HEK293T (cell line): ENCODE measurements at regions not wholly inside any gene's neighbourhood (a gene's known extent, or its start where the extent isn't known, plus 50 kb on each side); places are given as distances from the start of the nearest gene placed in this dataset.

ENCODE experiments used
- ARNT ChIP-seq: fragments of 450-650 bp; IDR thresholded peaks from 2 replicates; pipeline ENCODE4 v1.6.1; 2017; ENCODE audit warnings: mild to moderate bottlenecking
- BHLHE40 ChIP-seq: fragments of 450-650 bp; IDR thresholded peaks from 2 replicates; pipeline ENCODE4 v1.6.1; 2016; ENCODE audit warnings: mild to moderate bottlenecking, moderate library complexity, borderline replicate concordance
- CTBP1 ChIP-seq: fragments of 450-650 bp; IDR thresholded peaks from 2 replicates; pipeline ENCODE4 v1.6.1; 2016; ENCODE audit warnings: borderline replicate concordance
- ELF4 ChIP-seq: fragments of 450-650 bp; IDR thresholded peaks from 2 replicates; pipeline ENCODE4 v1.6.1; 2017; ENCODE audit warnings: antibody characterized with exemption
- FOXA1 ChIP-seq: fragments of 450-650 bp; IDR thresholded peaks from 2 replicates; pipeline ENCODE4 v1.6.1; 2016; ENCODE audit warnings: mild to moderate bottlenecking
- FOXK2 ChIP-seq: fragments of 450-650 bp; IDR thresholded peaks from 2 replicates; pipeline ENCODE4 v1.6.1; 2016; ENCODE audit warnings: mild to moderate bottlenecking
- FOXM1 ChIP-seq: fragments of 450-650 bp; IDR thresholded peaks from 2 replicates; pipeline ENCODE4 v1.6.1; 2017; ENCODE audit warnings: mild to moderate bottlenecking, borderline replicate concordance
- L3MBTL2 ChIP-seq: fragments of 450-650 bp; conservative IDR thresholded peaks from 2 replicates; pipeline ENCODE4 v1.6.1; 2016; ENCODE audit warnings: mild to moderate bottlenecking
- LEF1 ChIP-seq: fragments of 450-650 bp; IDR thresholded peaks from 2 replicates; pipeline ENCODE4 v1.6.1; 2017; ENCODE audit warnings: mild to moderate bottlenecking, borderline replicate concordance
- NFRKB ChIP-seq: fragments of 450-650 bp; IDR thresholded peaks from 2 replicates; pipeline ENCODE4 v1.6.1; 2016; ENCODE audit warnings: mild to moderate bottlenecking, moderate library complexity
- PKNOX1 ChIP-seq: fragments of 450-650 bp; IDR thresholded peaks from 2 replicates; pipeline ENCODE4 v1.6.1; 2016
- SUZ12 ChIP-seq: fragments of 450-650 bp; IDR thresholded peaks from 2 replicates; pipeline ENCODE4 v1.6.1; 2016; ENCODE audit warnings: mild to moderate bottlenecking
- TARDBP ChIP-seq: fragments of 450-650 bp; IDR thresholded peaks from 2 replicates; pipeline ENCODE4 v1.6.1; 2016
- ZNF384 ChIP-seq: fragments of 450-650 bp; IDR thresholded peaks from 2 replicates; pipeline ENCODE4 v1.6.1; 2016

GRCh38 chr3:74921676-74922075 is 307.2 kb upstream of the CNTN3 start:
- no peak for TF ChIP-seq ELF4
- TF ChIP-seq NFRKB: no peak
- TF ChIP-seq FOXA1: no peak
- no peak for TF ChIP-seq BHLHE40
- no peak for TF ChIP-seq FOXK2
- no peak for TF ChIP-seq TARDBP
- no peak for TF ChIP-seq ZNF384
- no peak for TF ChIP-seq ARNT
- TF ChIP-seq PKNOX1: no peak
- TF ChIP-seq CTBP1: no peak
- TF ChIP-seq L3MBTL2: no peak
- TF ChIP-seq LEF1: no peak
- no peak for TF ChIP-seq FOXM1
- no peak for TF ChIP-seq SUZ12
